ENCODE measurements at regions not wholly inside any gene's neighbourhood (a gene's known extent, or its start where the extent isn't known, plus 50 kb on each side); places are given as distances from the start of the nearest gene placed in this dataset.
A peak's percentile ranks its signal among the peaks of the same experiment; 100 is the strongest.

- Histone ChIP-seq H3K4me3 (no peak overlapping the region), H3K4me2 (no peak overlapping the region), H3K4me1 (no peaks in the 10 kb centered on the region), H3K9me3 (0 out of 3 replicates have a peak, but pooled peaks cover 3% of the 10 kb centered on the region), H3K27ac (no peak overlapping the region)
- CTCF ChIA-PET, result no interaction called here
- no peak for DNase-seq (ENCODE audit: low read depth in 1 of 2, low spot score in 1 of 2)
- FAIRE-seq, result no peak
- 0% methylated on average over 1 of the region's 1 CpG for WGBS (ENCODE audit: missing lambda C conversion rate)
- POLR2A ChIA-PET, result no interaction called here
- ATAC-seq, result no peak
- TF ChIP-seq ZFP36 (IDR thresholded peaks at IDR 0.05; ENCODE audit: borderline replicate concordance, partially characterized antibody), result no peak
- no peak for TF ChIP-seq HEYL (CRISPR knock-in tag; IDR thresholded peaks at IDR 0.05)
- TF ChIP-seq CBX2 (IDR thresholded peaks at IDR 0.05; ENCODE audit: borderline replicate concordance, low read depth), result no peak
- no peak for TF ChIP-seq ESRRA (IDR thresholded peaks at IDR 0.05; ENCODE audit: borderline replicate concordance, low read length)
- TF ChIP-seq ZNF302 (CRISPR knock-in tag; IDR thresholded peaks at IDR 0.05), result no peak
- TF ChIP-seq JUNB (IDR thresholded peaks at IDR 0.05), result no peak
- TF ChIP-seq RARB (CRISPR knock-in tag; IDR thresholded peaks at IDR 0.05), result no peak
- TF ChIP-seq JUN (IDR thresholded peaks at IDR 0.05), result no peak
- no peak for TF ChIP-seq FOSL2 (IDR thresholded peaks at IDR 0.05)
- no peak for TF ChIP-seq FOSL2 (CRISPR knock-in tag; IDR thresholded peaks at IDR 0.05)
Measured at GRCh38 chr9:11973011-11973410, 720.2 kb upstream of the TYRP1 start.

- no peak overlapping the region for H3K4me3 ChIP-seq
- ChIA-PET POLR2A (no interaction called here), CTCF (no interaction called here)
- no peak overlapping the region for H3K27ac ChIP-seq
- H3K9me3 ChIP-seq, result 0 out of 3 replicates have a peak, but pooled peaks cover 3% of the 10 kb centered on the region
- no peak overlapping the region for H3K4me2 ChIP-seq
- no peak for TF ChIP-seq RNF2 (IDR thresholded peaks at IDR 0.05; ENCODE audit: borderline replicate concordance, low read depth)
- peak; percentile 52 for TF ChIP-seq MAFK (IDR thresholded peaks at IDR 0.05; ENCODE audit: partially characterized antibody)
- FAIRE-seq (no peak), ATAC-seq (no peak), DNase-seq (ENCODE audit: low read depth in 1 of 2, low spot score in 1 of 2) (no peak)
- H3K4me1 ChIP-seq, result no peaks in the 10 kb centered on the region
- 2% methylated on average over 1 of the region's 1 CpG for WGBS (ENCODE audit: missing lambda C conversion rate)
Measured at GRCh38 chr9:11973511-11973910, 719.7 kb upstream of the TYRP1 start.

GRCh38 chr9:11992866-11993265, 700.3 kb upstream of the TYRP1 start:
- H3K4me2 ChIP-seq, result no peak overlapping the region
- POLR2A ChIA-PET, result no interaction called here
- WGBS (ENCODE audit: missing lambda C conversion rate), result 0% methylated on average over 1 of the region's 1 CpG

GRCh38 chr9:12014488-12014887, 678.7 kb upstream of the TYRP1 start:
- Histone ChIP-seq H3K4me3 (no peak overlapping the region), H3K4me1 (no peaks in the 10 kb centered on the region), H3K27ac (no peak overlapping the region), H3K4me2 (no peak overlapping the region), H3K9me3 (no peaks in the 10 kb centered on the region; the same call in 2 of the 3 replicates)
- TF ChIP-seq HES2 (IDR thresholded peaks at IDR 0.05) (no peak), RAD21 (conservative IDR thresholded peaks at IDR 0.05 in 1 of 2, IDR thresholded peaks at IDR 0.05 in 1 of 2) (no peak), MAX (IDR thresholded peaks at IDR 0.05) (no peak), GATA3 (IDR thresholded peaks at IDR 0.05; ENCODE audit: borderline replicate concordance) (no peak)
- ChIA-PET CTCF (no interaction called here), POLR2A (no interaction called here)
- ATAC-seq (no peak), FAIRE-seq (no peak), DNase-seq (ENCODE audit: low read depth in 1 of 2, low spot score in 1 of 2) (no peak)
- WGBS (ENCODE audit: missing lambda C conversion rate), result 5% methylated on average over 1 of the region's 1 CpG

More at GRCh38 chr9:11992866-11993265, 700.3 kb upstream of the TYRP1 start:
- CTCF ChIA-PET, result no interaction called here
- no peak for TF ChIP-seq ZFP36 (IDR thresholded peaks at IDR 0.05; ENCODE audit: borderline replicate concordance, partially characterized antibody)
- TF ChIP-seq ZC3H11A (IDR thresholded peaks at IDR 0.05), result no peak
- no peak for TF ChIP-seq EP300 (IDR thresholded peaks at IDR 0.05)
- no peak for TF ChIP-seq MAZ (IDR thresholded peaks at IDR 0.05; ENCODE audit: borderline replicate concordance, low read depth, low read length)
- no peak for TF ChIP-seq FOXS1 (CRISPR knock-in tag; IDR thresholded peaks at IDR 0.05)
- no peak for TF ChIP-seq RAD21 (conservative IDR thresholded peaks at IDR 0.05 in 1 of 2, IDR thresholded peaks at IDR 0.05 in 1 of 2)
- no peak for TF ChIP-seq HES2 (IDR thresholded peaks at IDR 0.05)
- TF ChIP-seq TP53 (CRISPR knock-in tag; IDR thresholded peaks at IDR 0.05), result no peak
- no peak for TF ChIP-seq CHD4 (IDR thresholded peaks at IDR 0.05; ENCODE audit: borderline replicate concordance)
- no peak for TF ChIP-seq JUN (IDR thresholded peaks at IDR 0.05)
- TF ChIP-seq CHD2 (IDR thresholded peaks at IDR 0.05; ENCODE audit: low read length, partially characterized antibody), result no peak
- no peak for TF ChIP-seq NPAS2 (CRISPR knock-in tag; IDR thresholded peaks at IDR 0.05; ENCODE audit: borderline replicate concordance)
- no peak for TF ChIP-seq HDAC2 (IDR thresholded peaks at IDR 0.05)
- TF ChIP-seq ZSCAN20 (CRISPR knock-in tag; IDR thresholded peaks at IDR 0.05), result no peak
- DNase-seq (ENCODE audit: low read depth in 1 of 2, low spot score in 1 of 2), result no peak
- Histone ChIP-seq H3K4me1 (no peaks in the 10 kb centered on the region), H3K4me3 (no peak overlapping the region), H3K9me3 (0 out of 3 replicates have a peak, but pooled peaks cover 4% of the 10 kb centered on the region), H3K27ac (no peak overlapping the region)
- no peak for FAIRE-seq
- no peak for ATAC-seq

Data from A549 (cell line).